A673 (cell line): ENCODE measurements at regions not wholly inside any gene's neighbourhood (a gene's known extent, or its start where the extent isn't known, plus 50 kb on each side); places are given as distances from the start of the nearest gene placed in this dataset.

Source experiments
- BruUV-seq: library from RNA; stranded (reverse); fragments of 400-500 nt; replicated peaks from 2 replicates; lab custom pipeline; 2021; lab: Mats Ljungman, UMichigan
- CTCF ChIA-PET: fragments of 300-600 bp; sonication (Branson Sonifier 250); formaldehyde crosslinking; loops from one replicate; lab custom pipeline; 2022; ENCODE audit warnings: antibody characterized with exemption; lab: Charles Lee
- POLR2A ChIA-PET: fragments of 300-600 bp; sonication (Branson Sonifier 250); formaldehyde crosslinking; loops from one replicate; lab custom pipeline; 2022; ENCODE audit warnings: antibody characterized with exemption; ENCODE audit not compliant: low non-redundant PET; lab: Charles Lee
- DNase-seq: peaks from one replicate; pipeline ENCODE4 v3.0.0-alpha.2; 2015; ENCODE audit warnings: low spot score
- H3K27ac ChIP-seq: fragments of 200-600 bp; sonication (generic); 2 replicates; pipeline ENCODE4 v1.5.1; 2016; ENCODE audit warnings: mixed run types, low read depth, mild to moderate bottlenecking, mixed read lengths, antibody characterized with exemption, low read length; ENCODE audit not compliant: poor library complexity, severe bottlenecking
- H3K27me3 ChIP-seq: fragments of 200-600 bp; sonication (generic); replicated peaks from 2 replicates; pipeline ENCODE4 v1.6.1; 2017; ENCODE audit warnings: mixed run types, low read depth, mild to moderate bottlenecking, mixed read lengths, antibody characterized with exemption, low read length; ENCODE audit not compliant: insufficient read depth, poor library complexity
- H3K36me3 ChIP-seq: fragments of 200-600 bp; sonication (generic); 2 replicates; pipeline ENCODE4 v1.6.1; 2016; ENCODE audit warnings: mixed run types, mild to moderate bottlenecking, mixed read lengths, antibody characterized with exemption, low read length; ENCODE audit not compliant: insufficient read depth, poor library complexity, severe bottlenecking
- H3K4me1 ChIP-seq: fragments of 200-600 bp; sonication (generic); 2 replicates; pipeline ENCODE4 v1.6.1; 2017; ENCODE audit warnings: mixed run types, mild to moderate bottlenecking, mixed read lengths, antibody characterized with exemption, low read length; ENCODE audit not compliant: insufficient read depth, poor library complexity, severe bottlenecking
- H3K4me3 ChIP-seq: fragments of 200-600 bp; sonication (generic); 2 replicates; pipeline ENCODE4 v1.5.1; 2016; ENCODE audit warnings: low read depth, mixed run types, mild to moderate bottlenecking, mixed read lengths, low read length; ENCODE audit not compliant: poor library complexity, severe bottlenecking
- H3K9me3 ChIP-seq: fragments of 200-600 bp; sonication (generic); 2 replicates; pipeline ENCODE4 v1.6.1; 2016; ENCODE audit warnings: mixed run types, low read depth, mild to moderate bottlenecking, mixed read lengths, antibody characterized with exemption, low read length; ENCODE audit not compliant: poor library complexity, severe bottlenecking
- EZH2 ChIP-seq: fragments of 200-600 bp; sonication (generic); IDR thresholded peaks from 2 replicates; pipeline ENCODE4 v1.6.1; 2017; ENCODE audit warnings: borderline replicate concordance, low read depth, mild to moderate bottlenecking, mixed read lengths, antibody characterized with exemption, low read length; ENCODE audit not compliant: poor library complexity, severe bottlenecking
- intact Hi-C: fragments of 100-400 bp; cut with micrococcal nuclease; formaldehyde crosslinking; loops from one replicate; pipeline ENCODE4 v1.10.0; 2022; ENCODE audit not compliant: unreplicated experiment
- TF ChIP-seq, protein P1 (sequence below): fragments of 300-800, 200-600 bp; sonication (generic); conservative IDR thresholded peaks from 2 replicates; pipeline ENCODE4 v1.5.1; 2017; ENCODE audit warnings: low read depth, mild to moderate bottlenecking, antibody characterized with exemption, low read length, moderate library complexity, mixed read lengths

DNA sequence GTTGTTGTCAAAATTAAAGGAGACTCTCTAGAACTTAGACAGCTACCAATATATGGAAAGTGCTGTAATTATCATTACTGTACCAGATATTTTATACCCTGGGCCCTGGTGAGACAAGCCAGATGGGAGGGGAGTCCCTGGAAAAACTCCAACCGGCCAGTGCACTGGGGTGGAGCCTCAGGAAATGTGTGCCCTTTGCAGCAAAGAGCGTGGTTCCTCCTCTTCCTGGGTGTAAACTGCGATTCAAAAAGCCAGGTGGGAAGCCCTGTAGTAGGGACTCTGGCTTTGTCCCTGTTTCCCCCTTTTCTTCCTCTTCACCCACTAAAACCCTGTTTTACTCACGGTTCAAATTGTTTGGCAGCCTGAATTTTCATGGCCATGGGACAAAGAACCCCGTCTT, 812.3 kb downstream of the PLA2G4A start:
- Histone ChIP-seq H3K4me1 (no peaks in the 10 kb centered on the region), H3K9me3 (no peaks in the 10 kb centered on the region), H3K27me3 (no peaks in the 10 kb centered on the region), H3K36me3 (no peaks in the 10 kb centered on the region), H3K27ac (no peak overlapping the region), H3K4me3 (no peak overlapping the region)
- no peak for DNase-seq
- ChIA-PET CTCF (no interaction called here), POLR2A (no interaction called here)
- intact Hi-C loops: no loop called here
- BruUV-seq: no TSS peak
- TF ChIP-seq, protein P1, sequence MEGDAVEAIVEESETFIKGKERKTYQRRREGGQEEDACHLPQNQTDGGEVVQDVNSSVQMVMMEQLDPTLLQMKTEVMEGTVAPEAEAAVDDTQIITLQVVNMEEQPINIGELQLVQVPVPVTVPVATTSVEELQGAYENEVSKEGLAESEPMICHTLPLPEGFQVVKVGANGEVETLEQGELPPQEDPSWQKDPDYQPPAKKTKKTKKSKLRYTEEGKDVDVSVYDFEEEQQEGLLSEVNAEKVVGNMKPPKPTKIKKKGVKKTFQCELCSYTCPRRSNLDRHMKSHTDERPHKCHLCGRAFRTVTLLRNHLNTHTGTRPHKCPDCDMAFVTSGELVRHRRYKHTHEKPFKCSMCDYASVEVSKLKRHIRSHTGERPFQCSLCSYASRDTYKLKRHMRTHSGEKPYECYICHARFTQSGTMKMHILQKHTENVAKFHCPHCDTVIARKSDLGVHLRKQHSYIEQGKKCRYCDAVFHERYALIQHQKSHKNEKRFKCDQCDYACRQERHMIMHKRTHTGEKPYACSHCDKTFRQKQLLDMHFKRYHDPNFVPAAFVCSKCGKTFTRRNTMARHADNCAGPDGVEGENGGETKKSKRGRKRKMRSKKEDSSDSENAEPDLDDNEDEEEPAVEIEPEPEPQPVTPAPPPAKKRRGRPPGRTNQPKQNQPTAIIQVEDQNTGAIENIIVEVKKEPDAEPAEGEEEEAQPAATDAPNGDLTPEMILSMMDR: no peak
- TF ChIP-seq EZH2: no peak

DNA sequence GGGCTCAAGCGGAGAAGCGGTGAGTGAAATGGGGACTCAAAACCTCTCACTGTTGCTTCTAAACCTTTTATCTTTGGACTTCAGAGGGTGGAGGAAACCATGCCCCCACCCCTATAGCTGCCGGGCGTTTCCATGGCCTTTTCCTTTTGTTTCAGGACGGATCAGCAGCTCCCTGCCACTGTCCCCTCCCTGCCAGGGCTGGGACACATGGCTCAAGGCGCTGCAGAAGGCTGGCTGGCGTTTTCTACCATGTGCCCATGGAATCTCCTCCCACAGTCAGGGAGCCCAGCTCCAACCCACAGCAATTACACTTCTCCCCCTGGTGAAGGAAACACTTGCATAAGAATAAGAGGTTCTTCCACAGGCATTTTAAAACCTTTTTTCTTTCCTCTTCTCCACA, 812.7 kb downstream of the PLA2G4A start:
- Histone ChIP-seq H3K36me3 (no peaks in the 10 kb centered on the region), H3K9me3 (no peaks in the 10 kb centered on the region), H3K27me3 (no peaks in the 10 kb centered on the region), H3K4me3 (no peak overlapping the region), H3K4me1 (no peaks in the 10 kb centered on the region), H3K27ac (no peak overlapping the region)
- TF ChIP-seq, protein P1: no peak
- TF ChIP-seq EZH2: no peak
- POLR2A ChIA-PET: no interaction called here
- BruUV-seq: no TSS peak
- CTCF ChIA-PET: no interaction called here
- intact Hi-C loops: no loop called here
- no peak for DNase-seq

DNA sequence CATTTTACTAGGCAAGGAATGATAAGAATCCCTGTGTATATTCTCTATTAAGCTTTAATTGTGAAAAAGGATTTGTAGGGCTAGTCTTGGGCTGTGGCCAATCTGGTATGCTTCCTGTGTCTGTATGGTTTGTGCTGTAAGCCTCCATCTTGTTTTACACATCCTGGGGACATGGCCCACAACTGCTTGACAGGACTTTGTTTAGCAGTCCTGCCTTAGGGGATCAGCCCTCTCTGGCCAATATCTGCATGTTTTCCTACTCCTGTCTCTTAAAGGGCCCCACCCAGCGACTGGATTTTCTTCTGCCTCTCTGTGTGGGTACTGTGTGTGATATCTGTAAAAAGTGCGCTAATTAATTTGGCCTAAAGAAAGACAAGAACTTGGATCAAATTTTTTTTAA, 813.2 kb downstream of the PLA2G4A start:
- BruUV-seq: no TSS peak
- intact Hi-C loops: no loop called here
- ChIA-PET POLR2A (no interaction called here), CTCF (no interaction called here)
- TF ChIP-seq, protein P1: no peak
- TF ChIP-seq EZH2: no peak
- H3K9me3 ChIP-seq: no peaks in the 10 kb centered on the region
- H3K36me3 ChIP-seq: no peaks in the 10 kb centered on the region
- H3K4me1 ChIP-seq: no peaks in the 10 kb centered on the region
- H3K4me3 ChIP-seq: no peak overlapping the region
- DNase-seq: no peak
- H3K27ac ChIP-seq: no peak overlapping the region
- no peaks in the 10 kb centered on the region for H3K27me3 ChIP-seq
